Right lobe of liver (tissue), 4 donors: ENCODE measurements at regions not wholly inside any gene's neighbourhood (a gene's known extent, or its start where the extent isn't known, plus 50 kb on each side); places are given as distances from the start of the nearest gene placed in this dataset.

Source experiments
- POLR2A ChIP-seq: fragments of 450-650 bp; IDR thresholded peaks from one replicate; pipeline ENCODE4 v1.6.1; 2017; ENCODE audit warnings: antibody characterized with exemption, mild to moderate bottlenecking
- TF ChIP-seq, protein P1 (sequence below), 4 donors: fragments of 200-600 bp in 3 of 4; fragments of 450-650 bp in 1 of 4; IDR thresholded peaks; one replicate each; pipeline versions ENCODE4 v1.5.1 to v1.8.0; 2016 to 2022; ENCODE audit warnings: antibody characterized with exemption in 4 of 4, mild to moderate bottlenecking in 2 of 4
- donor health status: DM: no; HTN: no; CAD: no.
- donor health status: DM: no; HTN: no; CAD: no.
- donor health status: DM: no; HTN: yes; CAD: no.

GRCh38 chr9:84573083-84573482, 96.4 kb upstream of the NTRK2 start:
- TF ChIP-seq, protein P1, sequence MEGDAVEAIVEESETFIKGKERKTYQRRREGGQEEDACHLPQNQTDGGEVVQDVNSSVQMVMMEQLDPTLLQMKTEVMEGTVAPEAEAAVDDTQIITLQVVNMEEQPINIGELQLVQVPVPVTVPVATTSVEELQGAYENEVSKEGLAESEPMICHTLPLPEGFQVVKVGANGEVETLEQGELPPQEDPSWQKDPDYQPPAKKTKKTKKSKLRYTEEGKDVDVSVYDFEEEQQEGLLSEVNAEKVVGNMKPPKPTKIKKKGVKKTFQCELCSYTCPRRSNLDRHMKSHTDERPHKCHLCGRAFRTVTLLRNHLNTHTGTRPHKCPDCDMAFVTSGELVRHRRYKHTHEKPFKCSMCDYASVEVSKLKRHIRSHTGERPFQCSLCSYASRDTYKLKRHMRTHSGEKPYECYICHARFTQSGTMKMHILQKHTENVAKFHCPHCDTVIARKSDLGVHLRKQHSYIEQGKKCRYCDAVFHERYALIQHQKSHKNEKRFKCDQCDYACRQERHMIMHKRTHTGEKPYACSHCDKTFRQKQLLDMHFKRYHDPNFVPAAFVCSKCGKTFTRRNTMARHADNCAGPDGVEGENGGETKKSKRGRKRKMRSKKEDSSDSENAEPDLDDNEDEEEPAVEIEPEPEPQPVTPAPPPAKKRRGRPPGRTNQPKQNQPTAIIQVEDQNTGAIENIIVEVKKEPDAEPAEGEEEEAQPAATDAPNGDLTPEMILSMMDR (IDR thresholded peaks at IDR 0.05) = no peak
- no peak for TF ChIP-seq POLR2A
